ENCODE measurements at regions not wholly inside any gene's neighbourhood (a gene's known extent, or its start where the extent isn't known, plus 50 kb on each side); places are given as distances from the start of the nearest gene placed in this dataset.

DNA sequence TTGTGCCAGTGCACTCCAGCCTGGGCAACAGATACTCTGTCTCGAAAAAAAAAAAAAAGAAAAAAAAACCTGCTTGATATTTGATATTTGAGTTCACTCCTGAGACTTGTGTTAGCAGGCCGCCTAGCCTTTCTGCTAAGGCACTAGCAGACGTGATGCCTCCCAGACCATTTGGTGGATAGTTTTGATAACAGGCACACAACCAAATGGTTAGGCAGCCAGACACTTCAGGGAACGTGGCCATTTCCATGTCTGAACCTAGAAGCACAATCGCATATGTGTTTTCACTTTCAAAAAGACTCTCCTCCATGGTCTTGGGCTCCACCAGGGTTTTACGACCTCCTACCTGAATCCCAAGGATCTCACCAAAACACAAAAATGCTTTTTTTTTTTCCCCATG is 1319.5 kb downstream of the BRINP3 start:
- TF ChIP-seq, protein P1, sequence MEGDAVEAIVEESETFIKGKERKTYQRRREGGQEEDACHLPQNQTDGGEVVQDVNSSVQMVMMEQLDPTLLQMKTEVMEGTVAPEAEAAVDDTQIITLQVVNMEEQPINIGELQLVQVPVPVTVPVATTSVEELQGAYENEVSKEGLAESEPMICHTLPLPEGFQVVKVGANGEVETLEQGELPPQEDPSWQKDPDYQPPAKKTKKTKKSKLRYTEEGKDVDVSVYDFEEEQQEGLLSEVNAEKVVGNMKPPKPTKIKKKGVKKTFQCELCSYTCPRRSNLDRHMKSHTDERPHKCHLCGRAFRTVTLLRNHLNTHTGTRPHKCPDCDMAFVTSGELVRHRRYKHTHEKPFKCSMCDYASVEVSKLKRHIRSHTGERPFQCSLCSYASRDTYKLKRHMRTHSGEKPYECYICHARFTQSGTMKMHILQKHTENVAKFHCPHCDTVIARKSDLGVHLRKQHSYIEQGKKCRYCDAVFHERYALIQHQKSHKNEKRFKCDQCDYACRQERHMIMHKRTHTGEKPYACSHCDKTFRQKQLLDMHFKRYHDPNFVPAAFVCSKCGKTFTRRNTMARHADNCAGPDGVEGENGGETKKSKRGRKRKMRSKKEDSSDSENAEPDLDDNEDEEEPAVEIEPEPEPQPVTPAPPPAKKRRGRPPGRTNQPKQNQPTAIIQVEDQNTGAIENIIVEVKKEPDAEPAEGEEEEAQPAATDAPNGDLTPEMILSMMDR (IDR thresholded peaks at IDR 0.05) = no peak
- no peak for TF ChIP-seq POLR2A (IDR thresholded peaks at IDR 0.05)
